ENCODE measurements at regions not wholly inside any gene's neighbourhood (a gene's known extent, or its start where the extent isn't known, plus 50 kb on each side); places are given as distances from the start of the nearest gene placed in this dataset.

DNA sequence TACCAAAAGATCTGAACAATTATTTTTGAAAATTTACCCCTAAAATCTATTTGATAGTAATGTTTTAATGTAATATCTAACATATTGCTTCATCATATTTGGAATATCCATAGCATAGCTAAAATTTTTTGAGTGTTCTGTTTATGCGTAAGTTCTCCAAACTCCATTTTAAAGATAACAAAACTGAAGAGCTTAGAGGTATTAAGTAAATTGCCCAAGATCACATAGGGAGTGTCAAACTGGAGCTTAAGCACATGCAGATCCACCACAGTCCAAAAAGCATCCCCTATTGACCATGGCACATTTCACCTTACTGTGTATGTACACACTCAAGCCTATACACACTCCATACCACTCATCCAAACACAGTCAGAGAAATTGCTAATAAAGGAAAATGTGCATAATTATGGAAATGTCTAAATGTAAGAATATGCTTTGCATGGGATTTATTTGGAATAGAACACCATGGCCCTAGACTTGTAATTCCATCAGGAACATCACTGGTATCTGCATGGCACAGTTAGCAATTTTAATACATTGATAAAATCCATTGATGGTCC is 85.2 kb upstream of the TGFBR2 start:
- intact Hi-C loops (cut with micrococcal nuclease) (no loop called here), in situ Hi-C loops (cut with MboI; ENCODE audit: low sequenced_read_pairs) (no loop called here), dilution Hi-C loops (cut with HindIII; ENCODE audit: low sequenced_read_pairs, unreplicated experiment) (no loop called here)
- WGBS, 2 experiments (ENCODE audit: extremely low coverage in 2 of 2, insufficient read length in 1 of 2) = no CpG with 5 or more reads among the region's 1 CpG
- Histone ChIP-seq H3K18ac (ENCODE audit: low read depth, low read length) (no peak overlapping the region), H2AK5ac (ENCODE audit: low read depth, low read length) (peak overlapping the region; percentile 42; the same call in 1 of the 2 replicates), H3K4me2 (ENCODE audit: low read depth, low read length) (no peak overlapping the region), H3K4me1 (ENCODE audit: control insufficient read depth, insufficient read depth, low read length) (0 out of 2 replicates have a peak, but pooled peaks cover 1% of the 10 kb centered on the region), H3K56ac (ENCODE audit: extremely low read depth, insufficient read depth, low read length) (no peak overlapping the region), H3K27me3 (ENCODE audit: control insufficient read depth, insufficient read depth, low read length) (no peaks in the 10 kb centered on the region), H4K20me1 (ENCODE audit: insufficient read depth, low read length) (no peaks in the 10 kb centered on the region), H4K5ac (ENCODE audit: low read depth, low read length) (no peak overlapping the region), H4K8ac (ENCODE audit: low read depth in 2 of 2, low read length in 2 of 2) (0 out of 4 replicates have a peak overlapping the region, but pooled peaks of 1 of the 2 experiments have one; percentile 40), H2BK15ac (ENCODE audit: low read depth, low read length) (no peak overlapping the region; the same call in 2 of the 3 replicates), H2AFZ (replicated peaks; ENCODE audit: low read length, poor library complexity) (no peak overlapping the region), H3K9ac (ENCODE audit: low read depth, low read length) (no peak overlapping the region), H3K27ac (ENCODE audit: insufficient read depth, low read length) (no peak overlapping the region), H3K9me3 (ENCODE audit: control insufficient read depth, insufficient read depth, low read length) (no peaks in the 10 kb centered on the region), H4K91ac (ENCODE audit: insufficient read depth, low read depth, low read length) (no peak overlapping the region; the same call in 1 of the 2 replicates), H3K79me1 (ENCODE audit: low read depth in 1 of 2, low read length in 2 of 2) (no peaks in the 10 kb centered on the region), H3K36me3 (ENCODE audit: control insufficient read depth, insufficient read depth, low read length) (no peaks in the 10 kb centered on the region), H3K4ac (ENCODE audit: low read depth, low read length) (no peak overlapping the region), H2BK20ac (ENCODE audit: low read depth, low read length) (peak overlapping the region; percentile 57; the same call in 1 of the 2 replicates), H3K14ac (replicated peaks; ENCODE audit: low read depth, low read length) (no peak overlapping the region), H3K9me1 (ENCODE audit: insufficient read depth, low read length) (0 out of 2 replicates have a peak, but pooled peaks cover 2% of the 10 kb centered on the region), H2BK120ac (ENCODE audit: low read depth, low read length) (no peak overlapping the region), H3K4me3 (ENCODE audit: insufficient read depth, low read depth, low read length) (no peak overlapping the region), H2BK5ac (ENCODE audit: low read depth, low read length, poor library complexity, severe bottlenecking) (no peak overlapping the region), H2AK9ac (replicated peaks; ENCODE audit: low read depth, low read length, poor library complexity) (no peak overlapping the region), H3K23ac (ENCODE audit: low read depth, low read length) (peak overlapping the region; percentile 63; the same call in 1 of the 2 replicates)
- TF ChIP-seq, protein P1, sequence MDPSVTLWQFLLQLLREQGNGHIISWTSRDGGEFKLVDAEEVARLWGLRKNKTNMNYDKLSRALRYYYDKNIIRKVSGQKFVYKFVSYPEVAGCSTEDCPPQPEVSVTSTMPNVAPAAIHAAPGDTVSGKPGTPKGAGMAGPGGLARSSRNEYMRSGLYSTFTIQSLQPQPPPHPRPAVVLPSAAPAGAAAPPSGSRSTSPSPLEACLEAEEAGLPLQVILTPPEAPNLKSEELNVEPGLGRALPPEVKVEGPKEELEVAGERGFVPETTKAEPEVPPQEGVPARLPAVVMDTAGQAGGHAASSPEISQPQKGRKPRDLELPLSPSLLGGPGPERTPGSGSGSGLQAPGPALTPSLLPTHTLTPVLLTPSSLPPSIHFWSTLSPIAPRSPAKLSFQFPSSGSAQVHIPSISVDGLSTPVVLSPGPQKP (IDR thresholded peaks at IDR 0.05; ENCODE audit: borderline replicate concordance, low read depth, low read length) = no peak
- no peak for TF ChIP-seq FOS (IDR thresholded peaks at IDR 0.05; ENCODE audit: low read depth, low read length)
- TF ChIP-seq MAFK (IDR thresholded peaks at IDR 0.05; ENCODE audit: low read depth, low read length) = no peak
- no peak for TF ChIP-seq NFE2L2 (IDR thresholded peaks at IDR 0.05; ENCODE audit: low read depth, low read length)
- TF ChIP-seq, protein P2, sequence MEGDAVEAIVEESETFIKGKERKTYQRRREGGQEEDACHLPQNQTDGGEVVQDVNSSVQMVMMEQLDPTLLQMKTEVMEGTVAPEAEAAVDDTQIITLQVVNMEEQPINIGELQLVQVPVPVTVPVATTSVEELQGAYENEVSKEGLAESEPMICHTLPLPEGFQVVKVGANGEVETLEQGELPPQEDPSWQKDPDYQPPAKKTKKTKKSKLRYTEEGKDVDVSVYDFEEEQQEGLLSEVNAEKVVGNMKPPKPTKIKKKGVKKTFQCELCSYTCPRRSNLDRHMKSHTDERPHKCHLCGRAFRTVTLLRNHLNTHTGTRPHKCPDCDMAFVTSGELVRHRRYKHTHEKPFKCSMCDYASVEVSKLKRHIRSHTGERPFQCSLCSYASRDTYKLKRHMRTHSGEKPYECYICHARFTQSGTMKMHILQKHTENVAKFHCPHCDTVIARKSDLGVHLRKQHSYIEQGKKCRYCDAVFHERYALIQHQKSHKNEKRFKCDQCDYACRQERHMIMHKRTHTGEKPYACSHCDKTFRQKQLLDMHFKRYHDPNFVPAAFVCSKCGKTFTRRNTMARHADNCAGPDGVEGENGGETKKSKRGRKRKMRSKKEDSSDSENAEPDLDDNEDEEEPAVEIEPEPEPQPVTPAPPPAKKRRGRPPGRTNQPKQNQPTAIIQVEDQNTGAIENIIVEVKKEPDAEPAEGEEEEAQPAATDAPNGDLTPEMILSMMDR (conservative IDR thresholded peaks at IDR 0.05; ENCODE audit: low read depth, low read length) = no peak
- TF ChIP-seq POLR2A (IDR thresholded peaks at IDR 0.05; ENCODE audit: low read depth, low read length) = no peak
- no peak for TF ChIP-seq CHD1 (IDR thresholded peaks at IDR 0.05; ENCODE audit: low read depth, low read length)
- TF ChIP-seq, protein P3, sequence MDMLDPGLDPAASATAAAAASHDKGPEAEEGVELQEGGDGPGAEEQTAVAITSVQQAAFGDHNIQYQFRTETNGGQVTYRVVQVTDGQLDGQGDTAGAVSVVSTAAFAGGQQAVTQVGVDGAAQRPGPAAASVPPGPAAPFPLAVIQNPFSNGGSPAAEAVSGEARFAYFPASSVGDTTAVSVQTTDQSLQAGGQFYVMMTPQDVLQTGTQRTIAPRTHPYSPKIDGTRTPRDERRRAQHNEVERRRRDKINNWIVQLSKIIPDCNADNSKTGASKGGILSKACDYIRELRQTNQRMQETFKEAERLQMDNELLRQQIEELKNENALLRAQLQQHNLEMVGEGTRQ (IDR thresholded peaks at IDR 0.05; ENCODE audit: low read depth, low read length) = no peak
- TF ChIP-seq RFX5 (IDR thresholded peaks at IDR 0.05; ENCODE audit: low read depth, low read length) = no peak
- no peak for TF ChIP-seq BHLHE40 (IDR thresholded peaks at IDR 0.05; ENCODE audit: low read depth, low read length)
- TF ChIP-seq RAD21 (IDR thresholded peaks at IDR 0.05; ENCODE audit: low read length) = no peak
- no peak for TF ChIP-seq MAZ (IDR thresholded peaks at IDR 0.05; ENCODE audit: borderline replicate concordance, low read depth, low read length)
- no peak for TF ChIP-seq MXI1 (IDR thresholded peaks at IDR 0.05; ENCODE audit: borderline replicate concordance, low read depth, low read length)
- TF ChIP-seq RCOR1 (IDR thresholded peaks at IDR 0.05; ENCODE audit: insufficient replicate concordance, low read length) = no peak
- TF ChIP-seq SMC3 (IDR thresholded peaks at IDR 0.05; ENCODE audit: low read depth, low read length) = no peak
- no peak for TF ChIP-seq CEBPB (IDR thresholded peaks at IDR 0.05; ENCODE audit: low read depth, low read length)
- ChIA-PET CTCF (interaction anchor here (0.6 kb wide), 1 partner anchor 95 kb away, joined by 3 read pairs; no protein-coding TSS in a partner anchor), POLR2A (ENCODE audit: unreplicated experiment) (no interaction called here)
- ATAC-seq (ENCODE audit: low read depth) (no peak), DNase-seq (no peak)
- BruUV-seq (replicated peaks) = no TSS peak

Measured in IMR-90 (cell line).